GM12878 (cell line): ENCODE measurements at regions not wholly inside any gene's neighbourhood (a gene's known extent, or its start where the extent isn't known, plus 50 kb on each side); places are given as distances from the start of the nearest gene placed in this dataset.

Experiments
- ATF2 ChIP-seq: IDR thresholded peaks from 2 replicates; pipeline ENCODE4 v1.6.1; 2012; ENCODE audit warnings: low read length, inconsistent platforms
- ATF7 ChIP-seq: fragments of 450-650 bp; IDR thresholded peaks from 2 replicates; pipeline ENCODE4 v1.6.1; 2016; ENCODE audit warnings: low read depth, mild to moderate bottlenecking
- CTCF ChIP-seq, 3 experiments: IDR thresholded peaks in 2 of 3; conservative IDR thresholded peaks in 1 of 3; 2 replicates each; pipeline ENCODE4 v1.5.1; 2011; ENCODE audit warnings: low read depth in 3 of 3, low read length in 3 of 3, mild to moderate bottlenecking in 3 of 3, control low read depth in 2 of 3, moderate library complexity in 2 of 3, inconsistent platforms in 1 of 3, mixed read lengths in 1 of 3; ENCODE audit not compliant: control insufficient read depth in 2 of 3, insufficient read depth in 1 of 3; ENCODE audit errors: extremely low read depth in 1 of 3
- JUND ChIP-seq: IDR thresholded peaks from 2 replicates; pipeline ENCODE4 v1.6.1; 2012; ENCODE audit warnings: low read depth, mild to moderate bottlenecking, low read length, improper control_type of control experiment, moderate library complexity
- NR2C2 ChIP-seq: IDR thresholded peaks from 2 replicates; pipeline ENCODE4 v1.6.1; 2011; ENCODE audit warnings: borderline replicate concordance, low read depth; ENCODE audit not compliant: control insufficient read depth, insufficient read length
- REST ChIP-seq: IDR thresholded peaks from 2 replicates; pipeline ENCODE4 v1.6.1; 2012; ENCODE audit warnings: mild to moderate bottlenecking, low read depth, low read length
- SIN3A ChIP-seq: IDR thresholded peaks from 2 replicates; pipeline ENCODE4 v1.6.1; 2012; ENCODE audit warnings: low read depth, low read length, improper control_type of control experiment
- SMAD1 ChIP-seq: fragments of 450-650 bp; IDR thresholded peaks from 2 replicates; pipeline ENCODE4 v1.6.1; 2018; ENCODE audit warnings: mild to moderate bottlenecking, low read depth; ENCODE audit not compliant: partially characterized antibody
- SRF ChIP-seq, 2 experiments: IDR thresholded peaks; 2 replicates each; pipeline ENCODE4 v1.6.1; 2011; ENCODE audit warnings: low read depth in 2 of 2, low read length in 2 of 2, mild to moderate bottlenecking in 1 of 2, moderate library complexity in 1 of 2
- USF2 ChIP-seq: IDR thresholded peaks from 2 replicates; pipeline ENCODE4 v1.6.1; 2011; ENCODE audit warnings: low read depth, low read length, improper control_type of control experiment, borderline replicate concordance

GRCh38 chr5:18652404-18653215 is 1018.4 kb downstream of the TAF11L14 start:
- TF ChIP-seq NR2C2 (no peak), SMAD1 (no peak), SRF (IDR thresholded peaks at IDR 0.05; ENCODE audit: low read depth in 2 of 2, low read length in 2 of 2) (no peak), CTCF (IDR thresholded peaks at IDR 0.05 in 2 of 3, conservative IDR thresholded peaks at IDR 0.05 in 1 of 3; ENCODE audit: control insufficient read depth in 2 of 3, extremely low read depth in 1 of 3, insufficient read depth in 1 of 3, low read depth in 3 of 3, low read length in 3 of 3) (no peak), SIN3A (no peak), JUND (no peak), ATF2 (no peak), ATF7 (no peak), USF2 (no peak), REST (no peak)
